ENCODE measurements at regions not wholly inside any gene's neighbourhood (a gene's known extent, or its start where the extent isn't known, plus 50 kb on each side); places are given as distances from the start of the nearest gene placed in this dataset.

GRCh38 chr5:10065428-10066000 lies 184.2 kb downstream of the ATPSCKMT start:
- Mint-ChIP-seq H3K4me1 (peaks cover 6 to 7% of the 10 kb centered on the region in 2 experiments), H3K27me3 (ENCODE audit: low read depth) (peaks cover 1% of the 10 kb centered on the region; the same call in 1 of the 2 replicates), H3K27ac (no peak overlapping the region), H3K9me3 (peaks cover 11 to 17% of the 10 kb centered on the region in 2 experiments; a peak in 4 of 5 replicates), H3K4me3 (no peak overlapping the region), H3K36me3 (ENCODE audit: insufficient read depth in 1 of 3, low read depth in 3 of 3) (peaks cover 0 to 20% (median 6%) of the 10 kb centered on the region in 3 experiments; a peak in 5 of 7 replicates)
- Histone ChIP-seq H3K14ac (ENCODE audit: insufficient read depth, low read length) (no peak overlapping the region), H3K23ac (ENCODE audit: insufficient read length, low read depth, low read length) (no peak overlapping the region), H2AFZ (ENCODE audit: low read length) (no peak overlapping the region), H4K20me1 (ENCODE audit: control insufficient read depth, insufficient read depth, insufficient read length) (no peaks in the 10 kb centered on the region), H3K23me2 (ENCODE audit: insufficient read length, low read depth, low read length, poor library complexity, severe bottlenecking) (no peaks in the 10 kb centered on the region), H3K27ac (ENCODE audit: insufficient read length, low read depth, low read length) (no peak overlapping the region), H4K91ac (ENCODE audit: insufficient read length, low read depth, low read length) (no peak overlapping the region), H2BK15ac (ENCODE audit: low read depth, low read length) (no peak overlapping the region), H2AK5ac (ENCODE audit: insufficient read length, low read length) (no peak overlapping the region), H3K4ac (ENCODE audit: low read depth, low read length) (no peak overlapping the region), H3K18ac (ENCODE audit: insufficient read length, low read depth, low read length) (no peak overlapping the region), H3K27me3 (ENCODE audit: insufficient read depth, low read length) (no peaks in the 10 kb centered on the region), H3K79me2 (ENCODE audit: insufficient read depth, low read length) (no peaks in the 10 kb centered on the region), H3K4me2 (ENCODE audit: insufficient read depth, insufficient read length, low read length) (no peak overlapping the region), H2BK5ac (ENCODE audit: insufficient read length, low read length) (no peak overlapping the region), H3K56ac (ENCODE audit: insufficient read length, low read depth, low read length) (no peak overlapping the region), H3K79me1 (ENCODE audit: insufficient read depth, low read depth, low read length, poor library complexity, severe bottlenecking) (no peaks in the 10 kb centered on the region), H3K4me1 (ENCODE audit: insufficient read depth, low read length) (no peaks in the 10 kb centered on the region; the same call in 1 of the 2 replicates), H4K5ac (ENCODE audit: insufficient read length, low read depth, low read length) (no peak overlapping the region), H2BK20ac (ENCODE audit: low read depth, low read length, poor library complexity, severe bottlenecking) (no peak overlapping the region), H4K8ac (replicated peaks; ENCODE audit: insufficient read length, low read depth, low read length) (no peak overlapping the region), H3K9ac (ENCODE audit: extremely low read depth, insufficient read length, low read length) (no peak overlapping the region), H2BK12ac (ENCODE audit: insufficient read length, low read depth, low read length) (no peak overlapping the region), H3K9me3 (ENCODE audit: control insufficient read depth, low read depth, low read length) (no peaks in the 10 kb centered on the region), H2BK120ac (ENCODE audit: low read depth, low read length, poor library complexity, severe bottlenecking) (no peak overlapping the region), H3T11ph (ENCODE audit: low read length) (no peak overlapping the region)
- DNase-seq: no peak
- WGBS (ENCODE audit: extremely low coverage, insufficient read length, low lambda C conversion rate): no CpG with 5 or more reads among the region's 34 CpGs
- no peak for TF ChIP-seq CTCF (conservative IDR thresholded peaks at IDR 0.05)
